K562 (cell line): ENCODE measurements at regions not wholly inside any gene's neighbourhood (a gene's known extent, or its start where the extent isn't known, plus 50 kb on each side); places are given as distances from the start of the nearest gene placed in this dataset.

Experiments used
- MIER1 ChIP-seq: fragments of 450-650 bp; IDR thresholded peaks from 2 replicates; pipeline ENCODE4 v1.6.1; 2016; ENCODE audit warnings: antibody characterized with exemption, mild to moderate bottlenecking, low read depth
- PML ChIP-seq: IDR thresholded peaks from 2 replicates; pipeline ENCODE4 v1.6.1; 2012; ENCODE audit warnings: low read length, inconsistent platforms
- REST ChIP-seq, 2 experiments: fragments of 450-650 bp; formaldehyde crosslinking in 1 of 2; IDR thresholded peaks; 2 replicates each; pipeline versions ENCODE4 v1.4.0 to v1.6.1; 2014 to 2020; ENCODE audit warnings: mild to moderate bottlenecking in 2 of 2, borderline replicate concordance in 1 of 2, low read depth in 1 of 2
- ZNF518B ChIP-seq: fragments of 250-450 bp; sonication (Bioruptor Pico); IDR thresholded peaks from 2 replicates; pipeline ENCODE4 v1.5.0; 2021; ENCODE audit warnings: mild to moderate bottlenecking, moderate library complexity
- TF ChIP-seq, protein P1 (sequence below): fragments of 250-450 bp; sonication (Bioruptor Pico); IDR thresholded peaks from 2 replicates; pipeline ENCODE4 v1.5.0; 2020; ENCODE audit warnings: mild to moderate bottlenecking

DNA sequence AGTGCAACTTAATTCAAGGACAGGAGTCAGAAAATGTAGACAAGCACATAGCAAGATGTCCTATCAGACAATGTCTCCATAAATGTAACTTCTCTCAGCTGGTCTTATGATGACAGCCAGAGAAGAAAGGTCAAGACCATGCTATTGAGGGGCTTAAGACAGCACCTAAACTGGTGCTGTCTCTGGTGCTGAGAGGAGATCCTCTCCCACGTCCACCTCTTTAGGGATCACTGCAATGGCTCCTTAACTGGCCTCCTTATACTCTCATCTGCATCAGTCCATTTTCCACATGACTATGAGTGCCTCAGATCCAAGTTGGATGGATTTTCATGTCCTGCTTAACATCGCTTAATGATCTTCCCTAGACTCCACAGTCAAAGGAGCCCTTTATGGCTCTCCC is 210.6 kb downstream of the ARL4A start (continued):
- TF ChIP-seq REST (IDR thresholded peaks at IDR 0.05; ENCODE audit: borderline replicate concordance) = peak; percentile 95
- peak; percentile 87 for TF ChIP-seq REST (CRISPR knock-in tag; IDR thresholded peaks at IDR 0.05; ENCODE audit: low read depth)
- TF ChIP-seq, protein P1, sequence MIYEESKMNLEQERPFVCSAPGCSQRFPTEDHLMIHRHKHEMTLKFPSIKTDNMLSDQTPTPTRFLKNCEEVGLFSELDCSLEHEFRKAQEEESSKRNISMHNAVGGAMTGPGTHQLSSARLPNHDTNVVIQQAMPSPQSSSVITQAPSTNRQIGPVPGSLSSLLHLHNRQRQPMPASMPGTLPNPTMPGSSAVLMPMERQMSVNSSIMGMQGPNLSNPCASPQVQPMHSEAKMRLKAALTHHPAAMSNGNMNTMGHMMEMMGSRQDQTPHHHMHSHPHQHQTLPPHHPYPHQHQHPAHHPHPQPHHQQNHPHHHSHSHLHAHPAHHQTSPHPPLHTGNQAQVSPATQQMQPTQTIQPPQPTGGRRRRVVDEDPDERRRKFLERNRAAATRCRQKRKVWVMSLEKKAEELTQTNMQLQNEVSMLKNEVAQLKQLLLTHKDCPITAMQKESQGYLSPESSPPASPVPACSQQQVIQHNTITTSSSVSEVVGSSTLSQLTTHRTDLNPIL (CRISPR knock-in tag) = no peak
- no peak for TF ChIP-seq ZNF518B
- no peak for TF ChIP-seq PML
- TF ChIP-seq MIER1 = peak; percentile 84
